HepG2 (cell line): ENCODE measurements at regions not wholly inside any gene's neighbourhood (a gene's known extent, or its start where the extent isn't known, plus 50 kb on each side); places are given as distances from the start of the nearest gene placed in this dataset.

Experiments used
- ATAC-seq: fragments of 200-7000 bp; cut with Tn5 transposase; 3 replicates; pipeline ENCODE4 v1.9.1; 2020; ENCODE audit warnings: mild to moderate bottlenecking, moderate library complexity
- BruUV-seq: library from RNA; stranded (reverse); fragments of 400-500 nt; replicated peaks from 2 replicates; lab custom pipeline; 2021; lab: Mats Ljungman, UMichigan
- CTCF ChIA-PET: fragments of 300-600 bp; formaldehyde crosslinking; extraction: SDS; loops from one replicate; lab custom pipeline; 2021; ENCODE audit warnings: low total read pairs, inconsistent platforms, low intra/inter-chr PET ratio; lab: Yijun Ruan, JAX
- POLR2A ChIA-PET: fragments of 350-600 bp; sonication (Branson Sonifier 250); formaldehyde crosslinking; loops from one replicate; lab custom pipeline; 2020; ENCODE audit warnings: antibody characterized with exemption, inconsistent platforms; lab: Yijun Ruan, JAX
- DNase-seq: peaks from one replicate; pipeline ENCODE4 v3.0.0-alpha.2; 2015; ENCODE audit warnings: low spot score
- FAIRE-seq: peaks from 3 replicates; lab custom pipeline; 2011; peaks lifted over from hg19 to GRCh38; lab: Jason Lieb, UNC
- H2AFZ ChIP-seq: one replicate; pipeline ENCODE4 v1.6.1; 2011; ENCODE audit warnings: low read length, inconsistent platforms
- H3K27ac ChIP-seq: fragments of 300-600 bp; 3 replicates; pipeline ENCODE4 v1.8.0; 2011; ENCODE audit warnings: mixed run types, mild to moderate bottlenecking, mixed read lengths, low read length, inconsistent platforms; ENCODE audit not compliant: insufficient read depth; ENCODE audit errors: extremely low read length
- H3K27me3 ChIP-seq, 2 experiments: fragments of 200-600 bp in 1 of 2; 2 replicates in 1 of 2; 3 replicates in 1 of 2; pipeline versions ENCODE4 v1.6.0 to v1.8.0; 2011; ENCODE audit warnings: low read length in 2 of 2, mild to moderate bottlenecking in 2 of 2, moderate library complexity in 2 of 2, inconsistent platforms in 1 of 2; ENCODE audit not compliant: insufficient read depth in 2 of 2, control insufficient read depth in 1 of 2
- H3K36me3 ChIP-seq, 2 experiments: fragments of 200-600 bp in 1 of 2; replicated peaks in 1 of 2; 2 replicates in 1 of 2; 3 replicates in 1 of 2; pipeline versions ENCODE4 v1.5.1 to v1.8.0; 2011; ENCODE audit warnings: low read length in 2 of 2, inconsistent platforms in 1 of 2; ENCODE audit not compliant: insufficient read depth in 2 of 2, control insufficient read depth in 1 of 2
- H3K4me1 ChIP-seq: 2 replicates; pipeline ENCODE4 v1.5.1; 2012; ENCODE audit warnings: low read length, inconsistent platforms; ENCODE audit not compliant: insufficient read depth
- H3K4me2 ChIP-seq: 2 replicates; pipeline ENCODE4 v1.6.0; 2011; ENCODE audit warnings: low read depth, low read length, inconsistent platforms
- H3K4me3 ChIP-seq, 3 experiments: fragments of 200-600 bp in 1 of 3; sonication (generic), shearing (Covaris generic) in 1 of 3; replicated peaks in 1 of 3; 2 replicates each; pipeline ENCODE4 v1.5.1; 2011 to 2016; ENCODE audit warnings: low read length in 3 of 3, inconsistent platforms in 2 of 3, low read depth in 2 of 3, mild to moderate bottlenecking in 2 of 3, control low read depth in 1 of 3, mixed read lengths in 1 of 3; ENCODE audit not compliant: insufficient read depth in 1 of 3
- H3K79me2 ChIP-seq: one replicate; pipeline ENCODE4 v1.6.1; 2011; ENCODE audit warnings: low read length, inconsistent platforms; ENCODE audit not compliant: insufficient read depth
- H3K9ac ChIP-seq: 2 replicates; pipeline ENCODE4 v1.6.0; 2011; ENCODE audit warnings: mild to moderate bottlenecking, low read depth, low read length, inconsistent platforms; ENCODE audit not compliant: insufficient read depth
- H3K9me3 ChIP-seq: 2 replicates; pipeline ENCODE4 v1.5.1; 2012; ENCODE audit warnings: mild to moderate bottlenecking, low read length
- H4K20me1 ChIP-seq: 2 replicates; pipeline ENCODE4 v1.6.0; 2011; ENCODE audit warnings: inconsistent platforms, mild to moderate bottlenecking, low read length, moderate library complexity; ENCODE audit not compliant: insufficient read depth
- CREB3 ChIP-seq: sonication (generic); formaldehyde crosslinking; IDR thresholded peaks from 2 replicates; pipeline ENCODE4 v1.5.0; 2020; ENCODE audit warnings: missing genetic modification reagents
- EHMT2 ChIP-seq: fragments of 200-600 bp; sonication (generic); IDR thresholded peaks from 2 replicates; pipeline ENCODE4 v1.7.0; 2017; ENCODE audit warnings: antibody characterized with exemption, low read depth, low read length, borderline replicate concordance
- HOXA9 ChIP-seq: sonication (generic); formaldehyde crosslinking; IDR thresholded peaks from 2 replicates; pipeline ENCODE4 v1.8.1; 2022; ENCODE audit warnings: missing genetic modification reagents, mild to moderate bottlenecking, moderate library complexity, borderline replicate concordance
- KAT2B ChIP-seq: fragments of 150-350 bp; IDR thresholded peaks from 2 replicates; pipeline ENCODE4 v1.6.1; 2014; ENCODE audit warnings: low read depth, low read length, borderline replicate concordance
- KLF13 ChIP-seq: sonication (generic); formaldehyde crosslinking; IDR thresholded peaks from 2 replicates; pipeline ENCODE4 v1.4.0; 2020; ENCODE audit warnings: mild to moderate bottlenecking, missing genetic modification reagents
- MEIS2 ChIP-seq: sonication (generic); formaldehyde crosslinking; IDR thresholded peaks from 2 replicates; pipeline ENCODE4 v1.9.0; 2021; ENCODE audit warnings: mild to moderate bottlenecking, missing genetic modification reagents
- PREB ChIP-seq: sonication (generic); formaldehyde crosslinking; IDR thresholded peaks from 2 replicates; pipeline ENCODE4 v1.4.0; 2020; ENCODE audit warnings: missing genetic modification reagents
- SALL1 ChIP-seq: sonication (generic); formaldehyde crosslinking; IDR thresholded peaks from 2 replicates; pipeline ENCODE4 v1.8.0; 2022; ENCODE audit warnings: mild to moderate bottlenecking, missing genetic modification reagents
- SP4 ChIP-seq: sonication (generic); formaldehyde crosslinking; IDR thresholded peaks from 2 replicates; pipeline ENCODE4 v1.8.1; 2023; ENCODE audit warnings: mild to moderate bottlenecking, missing genetic modification reagents
- TERF1 ChIP-seq: sonication (generic); formaldehyde crosslinking; IDR thresholded peaks from 2 replicates; pipeline ENCODE4 v1.8.0; 2022; ENCODE audit warnings: mild to moderate bottlenecking, missing genetic modification reagents, moderate library complexity
- TMF1 ChIP-seq: sonication (generic); formaldehyde crosslinking; IDR thresholded peaks from 2 replicates; pipeline ENCODE4 v1.8.1; 2022; ENCODE audit warnings: low read depth, missing genetic modification reagents
- TP53 ChIP-seq: sonication (generic); formaldehyde crosslinking; conservative IDR thresholded peaks from 2 replicates; pipeline ENCODE4 v1.4.0; 2020; ENCODE audit warnings: missing genetic modification reagents
- ZFP36L2 ChIP-seq: sonication (generic); formaldehyde crosslinking; IDR thresholded peaks from 2 replicates; pipeline ENCODE4 v1.4.0; 2020; ENCODE audit warnings: missing genetic modification reagents
- ZFP90 ChIP-seq: sonication (generic); formaldehyde crosslinking; IDR thresholded peaks from 2 replicates; pipeline ENCODE4 v1.8.0; 2022; ENCODE audit warnings: missing genetic modification reagents, mild to moderate bottlenecking, inconsistent platforms, borderline replicate concordance
- ZNF253 ChIP-seq: sonication (generic); formaldehyde crosslinking; IDR thresholded peaks from 2 replicates; pipeline ENCODE4 v1.8.0; 2022; ENCODE audit warnings: mild to moderate bottlenecking, missing genetic modification reagents, borderline replicate concordance
- ZNF580 ChIP-seq: IDR thresholded peaks from 2 replicates; pipeline ENCODE4 v1.6.1; 2016; ENCODE audit warnings: low read depth, borderline replicate concordance
- ZNF605 ChIP-seq: sonication (generic); formaldehyde crosslinking; IDR thresholded peaks from 2 replicates; pipeline ENCODE4 v1.8.0; 2022; ENCODE audit warnings: mild to moderate bottlenecking, missing genetic modification reagents
- ZNF670 ChIP-seq: sonication (generic); formaldehyde crosslinking; IDR thresholded peaks from 2 replicates; pipeline ENCODE4 v1.8.0; 2022; ENCODE audit warnings: mild to moderate bottlenecking, missing genetic modification reagents, borderline replicate concordance
- WGBS: methylation state at CpG from one replicate; pipeline ENCODE4 v1.1.6; 2017; ENCODE audit warnings: low lambda C conversion rate; 5-methylcytosine and 5-hydroxymethylcytosine counted together
- in situ Hi-C: cut with HindIII; loops from 2 replicates; pipeline ENCODE4 v1.10.0; 2017; ENCODE audit warnings: low pct_unique_long_range_greater_than_20kb; ENCODE audit not compliant: extremely low pct_ligation_motif_present
- intact Hi-C: fragments of 100-400 bp; cut with micrococcal nuclease; formaldehyde crosslinking; loops from one replicate; pipeline ENCODE4 v1.10.0; 2022; ENCODE audit not compliant: unreplicated experiment
- TF ChIP-seq, protein P1 (sequence below): sonication (generic); formaldehyde crosslinking; IDR thresholded peaks from 2 replicates; pipeline ENCODE4 v1.9.0; 2021; ENCODE audit warnings: missing genetic modification reagents, borderline replicate concordance
- TF ChIP-seq, protein P2 (sequence below): IDR thresholded peaks from 2 replicates; pipeline ENCODE4 v1.6.1; 2012; ENCODE audit warnings: inconsistent platforms

GRCh38 chrX:42484233-42484632 lies 293.7 kb downstream of the PPP1R2C start (continued):
- TF ChIP-seq, protein P1, sequence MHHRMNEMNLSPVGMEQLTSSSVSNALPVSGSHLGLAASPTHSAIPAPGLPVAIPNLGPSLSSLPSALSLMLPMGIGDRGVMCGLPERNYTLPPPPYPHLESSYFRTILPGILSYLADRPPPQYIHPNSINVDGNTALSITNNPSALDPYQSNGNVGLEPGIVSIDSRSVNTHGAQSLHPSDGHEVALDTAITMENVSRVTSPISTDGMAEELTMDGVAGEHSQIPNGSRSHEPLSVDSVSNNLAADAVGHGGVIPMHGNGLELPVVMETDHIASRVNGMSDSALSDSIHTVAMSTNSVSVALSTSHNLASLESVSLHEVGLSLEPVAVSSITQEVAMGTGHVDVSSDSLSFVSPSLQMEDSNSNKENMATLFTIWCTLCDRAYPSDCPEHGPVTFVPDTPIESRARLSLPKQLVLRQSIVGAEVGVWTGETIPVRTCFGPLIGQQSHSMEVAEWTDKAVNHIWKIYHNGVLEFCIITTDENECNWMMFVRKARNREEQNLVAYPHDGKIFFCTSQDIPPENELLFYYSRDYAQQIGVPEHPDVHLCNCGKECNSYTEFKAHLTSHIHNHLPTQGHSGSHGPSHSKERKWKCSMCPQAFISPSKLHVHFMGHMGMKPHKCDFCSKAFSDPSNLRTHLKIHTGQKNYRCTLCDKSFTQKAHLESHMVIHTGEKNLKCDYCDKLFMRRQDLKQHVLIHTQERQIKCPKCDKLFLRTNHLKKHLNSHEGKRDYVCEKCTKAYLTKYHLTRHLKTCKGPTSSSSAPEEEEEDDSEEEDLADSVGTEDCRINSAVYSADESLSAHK (CRISPR knock-in tag): no peak
- TF ChIP-seq ZFP36L2 (no peak), KAT2B (no peak), ZNF253 (CRISPR knock-in tag) (no peak), MEIS2 (no peak), PREB (CRISPR knock-in tag) (no peak), TERF1 (no peak), KLF13 (no peak), TMF1 (no peak), ZNF670 (CRISPR knock-in tag) (no peak)

- BruUV-seq: no TSS peak
- no peaks in the 10 kb centered on the region for H3K27me3 ChIP-seq
- H3K79me2 ChIP-seq: no peaks in the 10 kb centered on the region
- ATAC-seq (no peak), DNase-seq (no peak), FAIRE-seq (no peak)
- intact Hi-C loops: no loop called here
- in situ Hi-C loops: no loop called here
- 57% methylated on average over 1 of the region's 1 CpG for whole genome bisulfite sequencing
- no peaks in the 10 kb centered on the region for H3K4me1 ChIP-seq
- no peaks in the 10 kb centered on the region for H4K20me1 ChIP-seq
- H3K9ac ChIP-seq: no peak overlapping the region
- no peak overlapping the region for H3K27ac ChIP-seq
- no peak overlapping the region for H3K4me2 ChIP-seq
- no peak overlapping the region for H3K4me3 ChIP-seq
- H3K36me3 ChIP-seq: no peaks in the 10 kb centered on the region
- H2AFZ ChIP-seq: no peak overlapping the region
- no peaks in the 10 kb centered on the region for H3K9me3 ChIP-seq
- ChIA-PET POLR2A (no interaction called here), CTCF (no interaction called here)
- TF ChIP-seq HOXA9 (CRISPR knock-in tag): no peak
- TF ChIP-seq ZNF580 (CRISPR knock-in tag): no peak
- TF ChIP-seq ZNF605 (CRISPR knock-in tag): no peak
- TF ChIP-seq SALL1 (CRISPR knock-in tag): no peak
- no peak for TF ChIP-seq CREB3 (CRISPR knock-in tag)
- TF ChIP-seq ZFP90 (CRISPR knock-in tag): no peak
- TF ChIP-seq SP4 (CRISPR knock-in tag): no peak
- no peak for TF ChIP-seq EHMT2
- TF ChIP-seq, protein P2, sequence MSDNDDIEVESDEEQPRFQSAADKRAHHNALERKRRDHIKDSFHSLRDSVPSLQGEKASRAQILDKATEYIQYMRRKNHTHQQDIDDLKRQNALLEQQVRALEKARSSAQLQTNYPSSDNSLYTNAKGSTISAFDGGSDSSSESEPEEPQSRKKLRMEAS: no peak
- no peak for TF ChIP-seq TP53
Measured at GRCh38 chrX:42477396-42477795, 300.6 kb downstream of the PPP1R2C start.
